ENCODE measurements at regions not wholly inside any gene's neighbourhood (a gene's known extent, or its start where the extent isn't known, plus 50 kb on each side); places are given as distances from the start of the nearest gene placed in this dataset.

DNA sequence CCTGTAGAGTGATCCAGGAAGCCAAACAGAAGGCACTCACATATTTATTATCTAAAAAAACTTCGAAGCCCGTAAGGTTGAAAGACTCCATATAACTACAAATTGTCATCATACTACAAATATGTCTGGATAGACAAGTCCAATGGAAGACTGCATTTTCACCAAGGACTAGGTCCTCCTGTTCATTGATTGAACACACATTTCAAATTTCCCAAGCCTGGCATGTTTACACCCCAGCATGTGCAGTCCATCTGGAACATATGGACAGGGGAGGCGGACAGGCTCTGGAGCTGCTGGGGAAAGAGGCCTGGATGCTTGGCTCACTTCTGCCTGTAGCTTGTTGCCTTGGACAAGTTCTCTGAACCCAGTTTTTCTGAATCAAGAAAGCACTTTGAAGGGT lies 378.7 kb downstream of the ENC1 start:
- no peak overlapping the region for H3K4me3 ChIP-seq
- ATAC-seq (no peak), DNase-seq (ENCODE audit: low spot score) (no peak)
- peaks cover 41% of the 10 kb centered on the region for H3K4me1 Mint-ChIP-seq
- no peak overlapping the region for H3K27ac ChIP-seq (ENCODE audit: low read depth)
- H3K9me3 Mint-ChIP-seq: no peaks in the 10 kb centered on the region
- H3K4me3 Mint-ChIP-seq: no peak overlapping the region
- no peaks in the 10 kb centered on the region for H3K79me2 ChIP-seq (replicated peaks; ENCODE audit: insufficient read depth)
- no peak overlapping the region for H2AFZ ChIP-seq
- H3K36me3 ChIP-seq (ENCODE audit: insufficient read depth): no peaks in the 10 kb centered on the region
- H3K4me2 ChIP-seq: no peak overlapping the region
- no peaks in the 10 kb centered on the region for H3K9me2 ChIP-seq (ENCODE audit: insufficient read depth)
- H3K27ac Mint-ChIP-seq: no peak overlapping the region
- peaks cover 25% of the 10 kb centered on the region for H3K4me1 ChIP-seq (ENCODE audit: insufficient read depth)
- H3K36me3 Mint-ChIP-seq (ENCODE audit: low read depth): no peaks in the 10 kb centered on the region
- peaks cover 3% of the 10 kb centered on the region for H3K27me3 Mint-ChIP-seq (ENCODE audit: insufficient read depth, low read depth, poor library complexity)
- no peaks in the 10 kb centered on the region for H4K20me1 ChIP-seq (replicated peaks; ENCODE audit: insufficient read depth)
- H3F3A ChIP-seq (replicated peaks; ENCODE audit: low read depth): no peaks in the 10 kb centered on the region
- no peak for TF ChIP-seq ZNF114 (CRISPR knock-in tag; IDR thresholded peaks at IDR 0.05)
- no peak for TF ChIP-seq STAT1 (IDR thresholded peaks at IDR 0.05; ENCODE audit: unreplicated experiment)
- TF ChIP-seq, protein P1, sequence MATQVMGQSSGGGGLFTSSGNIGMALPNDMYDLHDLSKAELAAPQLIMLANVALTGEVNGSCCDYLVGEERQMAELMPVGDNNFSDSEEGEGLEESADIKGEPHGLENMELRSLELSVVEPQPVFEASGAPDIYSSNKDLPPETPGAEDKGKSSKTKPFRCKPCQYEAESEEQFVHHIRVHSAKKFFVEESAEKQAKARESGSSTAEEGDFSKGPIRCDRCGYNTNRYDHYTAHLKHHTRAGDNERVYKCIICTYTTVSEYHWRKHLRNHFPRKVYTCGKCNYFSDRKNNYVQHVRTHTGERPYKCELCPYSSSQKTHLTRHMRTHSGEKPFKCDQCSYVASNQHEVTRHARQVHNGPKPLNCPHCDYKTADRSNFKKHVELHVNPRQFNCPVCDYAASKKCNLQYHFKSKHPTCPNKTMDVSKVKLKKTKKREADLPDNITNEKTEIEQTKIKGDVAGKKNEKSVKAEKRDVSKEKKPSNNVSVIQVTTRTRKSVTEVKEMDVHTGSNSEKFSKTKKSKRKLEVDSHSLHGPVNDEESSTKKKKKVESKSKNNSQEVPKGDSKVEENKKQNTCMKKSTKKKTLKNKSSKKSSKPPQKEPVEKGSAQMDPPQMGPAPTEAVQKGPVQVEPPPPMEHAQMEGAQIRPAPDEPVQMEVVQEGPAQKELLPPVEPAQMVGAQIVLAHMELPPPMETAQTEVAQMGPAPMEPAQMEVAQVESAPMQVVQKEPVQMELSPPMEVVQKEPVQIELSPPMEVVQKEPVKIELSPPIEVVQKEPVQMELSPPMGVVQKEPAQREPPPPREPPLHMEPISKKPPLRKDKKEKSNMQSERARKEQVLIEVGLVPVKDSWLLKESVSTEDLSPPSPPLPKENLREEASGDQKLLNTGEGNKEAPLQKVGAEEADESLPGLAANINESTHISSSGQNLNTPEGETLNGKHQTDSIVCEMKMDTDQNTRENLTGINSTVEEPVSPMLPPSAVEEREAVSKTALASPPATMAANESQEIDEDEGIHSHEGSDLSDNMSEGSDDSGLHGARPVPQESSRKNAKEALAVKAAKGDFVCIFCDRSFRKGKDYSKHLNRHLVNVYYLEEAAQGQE (IDR thresholded peaks at IDR 0.05; ENCODE audit: unreplicated experiment): no peak
- TF ChIP-seq CREB1 (CRISPR knock-in tag; IDR thresholded peaks at IDR 0.05; ENCODE audit: low read depth): no peak
- TF ChIP-seq ZNF331 (CRISPR knock-in tag; IDR thresholded peaks at IDR 0.05; ENCODE audit: low read depth): no peak
- TF ChIP-seq NANOG (IDR thresholded peaks at IDR 0.05; ENCODE audit: borderline replicate concordance): no peak
- TF ChIP-seq EZH2phosphoT487 (IDR thresholded peaks at IDR 0.05; ENCODE audit: unreplicated experiment): no peak
- TF ChIP-seq EZH2 (IDR thresholded peaks at IDR 0.05; ENCODE audit: low read depth, unreplicated experiment): no peak
- no peak for TF ChIP-seq POLR2AphosphoS5 (IDR thresholded peaks at IDR 0.05; ENCODE audit: low read depth)
- TF ChIP-seq JUNB (IDR thresholded peaks at IDR 0.05; ENCODE audit: unreplicated experiment): no peak
- TF ChIP-seq, protein P2, sequence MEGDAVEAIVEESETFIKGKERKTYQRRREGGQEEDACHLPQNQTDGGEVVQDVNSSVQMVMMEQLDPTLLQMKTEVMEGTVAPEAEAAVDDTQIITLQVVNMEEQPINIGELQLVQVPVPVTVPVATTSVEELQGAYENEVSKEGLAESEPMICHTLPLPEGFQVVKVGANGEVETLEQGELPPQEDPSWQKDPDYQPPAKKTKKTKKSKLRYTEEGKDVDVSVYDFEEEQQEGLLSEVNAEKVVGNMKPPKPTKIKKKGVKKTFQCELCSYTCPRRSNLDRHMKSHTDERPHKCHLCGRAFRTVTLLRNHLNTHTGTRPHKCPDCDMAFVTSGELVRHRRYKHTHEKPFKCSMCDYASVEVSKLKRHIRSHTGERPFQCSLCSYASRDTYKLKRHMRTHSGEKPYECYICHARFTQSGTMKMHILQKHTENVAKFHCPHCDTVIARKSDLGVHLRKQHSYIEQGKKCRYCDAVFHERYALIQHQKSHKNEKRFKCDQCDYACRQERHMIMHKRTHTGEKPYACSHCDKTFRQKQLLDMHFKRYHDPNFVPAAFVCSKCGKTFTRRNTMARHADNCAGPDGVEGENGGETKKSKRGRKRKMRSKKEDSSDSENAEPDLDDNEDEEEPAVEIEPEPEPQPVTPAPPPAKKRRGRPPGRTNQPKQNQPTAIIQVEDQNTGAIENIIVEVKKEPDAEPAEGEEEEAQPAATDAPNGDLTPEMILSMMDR (conservative IDR thresholded peaks at IDR 0.05; ENCODE audit: low read depth in 2 of 2): no peak
- TF ChIP-seq, protein P3, sequence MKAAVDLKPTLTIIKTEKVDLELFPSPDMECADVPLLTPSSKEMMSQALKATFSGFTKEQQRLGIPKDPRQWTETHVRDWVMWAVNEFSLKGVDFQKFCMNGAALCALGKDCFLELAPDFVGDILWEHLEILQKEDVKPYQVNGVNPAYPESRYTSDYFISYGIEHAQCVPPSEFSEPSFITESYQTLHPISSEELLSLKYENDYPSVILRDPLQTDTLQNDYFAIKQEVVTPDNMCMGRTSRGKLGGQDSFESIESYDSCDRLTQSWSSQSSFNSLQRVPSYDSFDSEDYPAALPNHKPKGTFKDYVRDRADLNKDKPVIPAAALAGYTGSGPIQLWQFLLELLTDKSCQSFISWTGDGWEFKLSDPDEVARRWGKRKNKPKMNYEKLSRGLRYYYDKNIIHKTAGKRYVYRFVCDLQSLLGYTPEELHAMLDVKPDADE (IDR thresholded peaks at IDR 0.05): no peak
- TF ChIP-seq, protein P4, sequence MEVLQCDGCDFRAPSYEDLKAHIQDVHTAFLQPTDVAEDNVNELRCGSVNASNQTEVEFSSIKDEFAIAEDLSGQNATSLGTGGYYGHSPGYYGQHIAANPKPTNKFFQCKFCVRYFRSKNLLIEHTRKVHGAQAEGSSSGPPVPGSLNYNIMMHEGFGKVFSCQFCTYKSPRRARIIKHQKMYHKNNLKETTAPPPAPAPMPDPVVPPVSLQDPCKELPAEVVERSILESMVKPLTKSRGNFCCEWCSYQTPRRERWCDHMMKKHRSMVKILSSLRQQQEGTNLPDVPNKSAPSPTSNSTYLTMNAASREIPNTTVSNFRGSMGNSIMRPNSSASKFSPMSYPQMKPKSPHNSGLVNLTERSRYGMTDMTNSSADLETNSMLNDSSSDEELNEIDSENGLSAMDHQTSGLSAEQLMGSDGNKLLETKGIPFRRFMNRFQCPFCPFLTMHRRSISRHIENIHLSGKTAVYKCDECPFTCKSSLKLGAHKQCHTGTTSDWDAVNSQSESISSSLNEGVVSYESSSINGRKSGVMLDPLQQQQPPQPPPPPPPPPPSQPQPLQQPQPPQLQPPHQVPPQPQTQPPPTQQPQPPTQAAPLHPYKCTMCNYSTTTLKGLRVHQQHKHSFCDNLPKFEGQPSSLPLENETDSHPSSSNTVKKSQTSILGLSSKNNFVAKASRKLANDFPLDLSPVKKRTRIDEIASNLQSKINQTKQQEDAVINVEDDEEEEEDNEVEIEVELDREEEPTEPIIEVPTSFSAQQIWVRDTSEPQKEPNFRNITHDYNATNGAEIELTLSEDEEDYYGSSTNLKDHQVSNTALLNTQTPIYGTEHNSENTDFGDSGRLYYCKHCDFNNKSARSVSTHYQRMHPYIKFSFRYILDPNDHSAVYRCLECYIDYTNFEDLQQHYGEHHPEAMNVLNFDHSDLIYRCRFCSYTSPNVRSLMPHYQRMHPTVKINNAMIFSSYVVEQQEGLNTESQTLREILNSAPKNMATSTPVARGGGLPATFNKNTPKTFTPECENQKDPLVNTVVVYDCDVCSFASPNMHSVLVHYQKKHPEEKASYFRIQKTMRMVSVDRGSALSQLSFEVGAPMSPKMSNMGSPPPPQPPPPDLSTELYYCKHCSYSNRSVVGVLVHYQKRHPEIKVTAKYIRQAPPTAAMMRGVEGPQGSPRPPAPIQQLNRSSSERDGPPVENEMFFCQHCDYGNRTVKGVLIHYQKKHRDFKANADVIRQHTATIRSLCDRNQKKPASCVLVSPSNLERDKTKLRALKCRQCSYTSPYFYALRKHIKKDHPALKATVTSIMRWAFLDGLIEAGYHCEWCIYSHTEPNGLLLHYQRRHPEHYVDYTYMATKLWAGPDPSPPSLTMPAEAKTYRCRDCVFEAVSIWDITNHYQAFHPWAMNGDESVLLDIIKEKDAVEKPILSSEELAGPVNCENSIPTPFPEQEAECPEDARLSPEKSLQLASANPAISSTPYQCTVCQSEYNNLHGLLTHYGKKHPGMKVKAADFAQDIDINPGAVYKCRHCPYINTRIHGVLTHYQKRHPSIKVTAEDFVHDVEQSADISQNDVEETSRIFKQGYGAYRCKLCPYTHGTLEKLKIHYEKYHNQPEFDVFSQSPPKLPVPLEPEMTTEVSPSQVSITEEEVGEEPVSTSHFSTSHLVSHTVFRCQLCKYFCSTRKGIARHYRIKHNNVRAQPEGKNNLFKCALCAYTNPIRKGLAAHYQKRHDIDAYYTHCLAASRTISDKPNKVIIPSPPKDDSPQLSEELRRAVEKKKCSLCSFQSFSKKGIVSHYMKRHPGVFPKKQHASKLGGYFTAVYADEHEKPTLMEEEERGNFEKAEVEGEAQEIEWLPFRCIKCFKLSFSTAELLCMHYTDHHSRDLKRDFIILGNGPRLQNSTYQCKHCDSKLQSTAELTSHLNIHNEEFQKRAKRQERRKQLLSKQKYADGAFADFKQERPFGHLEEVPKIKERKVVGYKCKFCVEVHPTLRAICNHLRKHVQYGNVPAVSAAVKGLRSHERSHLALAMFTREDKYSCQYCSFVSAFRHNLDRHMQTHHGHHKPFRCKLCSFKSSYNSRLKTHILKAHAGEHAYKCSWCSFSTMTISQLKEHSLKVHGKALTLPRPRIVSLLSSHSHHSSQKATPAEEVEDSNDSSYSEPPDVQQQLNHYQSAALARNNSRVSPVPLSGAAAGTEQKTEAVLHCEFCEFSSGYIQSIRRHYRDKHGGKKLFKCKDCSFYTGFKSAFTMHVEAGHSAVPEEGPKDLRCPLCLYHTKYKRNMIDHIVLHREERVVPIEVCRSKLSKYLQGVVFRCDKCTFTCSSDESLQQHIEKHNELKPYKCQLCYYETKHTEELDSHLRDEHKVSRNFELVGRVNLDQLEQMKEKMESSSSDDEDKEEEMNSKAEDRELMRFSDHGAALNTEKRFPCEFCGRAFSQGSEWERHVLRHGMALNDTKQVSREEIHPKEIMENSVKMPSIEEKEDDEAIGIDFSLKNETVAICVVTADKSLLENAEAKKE (CRISPR knock-in tag; IDR thresholded peaks at IDR 0.05): no peak
- H3K27me3 ChIP-seq (ENCODE audit: insufficient read depth): no peaks in the 10 kb centered on the region

All from GM23338 (cell line).